ENCODE measurements at regions not wholly inside any gene's neighbourhood (a gene's known extent, or its start where the extent isn't known, plus 50 kb on each side); places are given as distances from the start of the nearest gene placed in this dataset.

GRCh38 chrX:30060718-30061117 is 154.6 kb upstream of the MAGEB2 start:
- ATAC-seq: no peak

GRCh38 chrX:30065226-30065625 is 150.1 kb upstream of the MAGEB2 start:
- Histone ChIP-seq H3K4me1 (ENCODE audit: low read depth) (no peaks in the 10 kb centered on the region), H3K36me3 (ENCODE audit: low read depth) (no peaks in the 10 kb centered on the region), H3K9me3 (no peaks in the 10 kb centered on the region), H3K4me3 (no peak overlapping the region)
- no peak for TF ChIP-seq CTCF (IDR thresholded peaks at IDR 0.05)
- ATAC-seq: no peak
- DNase-seq: no peak
- intact Hi-C loops (cut with DNase I, micrococcal nuclease): no loop called here

More at GRCh38 chrX:30060718-30061117, 154.6 kb upstream of the MAGEB2 start:
- intact Hi-C loops (cut with DNase I, micrococcal nuclease): no loop called here
- no peak for TF ChIP-seq CTCF (IDR thresholded peaks at IDR 0.05)
- H3K4me1 ChIP-seq (ENCODE audit: low read depth): no peaks in the 10 kb centered on the region
- H3K4me3 ChIP-seq: no peak overlapping the region
- H3K9me3 ChIP-seq: no peaks in the 10 kb centered on the region
- DNase-seq: no peak
- H3K36me3 ChIP-seq (ENCODE audit: low read depth): no peaks in the 10 kb centered on the region

- Histone ChIP-seq H3K4me1 (ENCODE audit: low read depth) (no peaks in the 10 kb centered on the region), H3K9me3 (no peaks in the 10 kb centered on the region), H3K4me3 (no peak overlapping the region), H3K36me3 (ENCODE audit: low read depth) (no peaks in the 10 kb centered on the region)
- ATAC-seq (no peak), DNase-seq (no peak)
- TF ChIP-seq CTCF (IDR thresholded peaks at IDR 0.05): no peak
- intact Hi-C loops (cut with DNase I, micrococcal nuclease): no loop called here
These were observed 147.7 kb upstream of the MAGEB2 start for GRCh38 chrX:30067677-30068076.

GRCh38 chrX:30085571-30085970 is 129.8 kb upstream of the MAGEB2 start:
- TF ChIP-seq CTCF (IDR thresholded peaks at IDR 0.05): no peak
- Histone ChIP-seq H3K9me3 (no peaks in the 10 kb centered on the region), H3K4me3 (no peak overlapping the region), H3K4me1 (ENCODE audit: low read depth) (no peaks in the 10 kb centered on the region), H3K36me3 (ENCODE audit: low read depth) (no peaks in the 10 kb centered on the region)
- intact Hi-C loops (cut with DNase I, micrococcal nuclease): no loop called here
- ATAC-seq (no peak), DNase-seq (no peak)

GRCh38 chrX:30111431-30111830 is 103.9 kb upstream of the MAGEB2 start:
- TF ChIP-seq CTCF (IDR thresholded peaks at IDR 0.05): no peak
- DNase-seq (no peak), ATAC-seq (no peak)
- intact Hi-C loops (cut with DNase I, micrococcal nuclease): no loop called here
- Histone ChIP-seq H3K9me3 (no peaks in the 10 kb centered on the region), H3K36me3 (ENCODE audit: low read depth) (no peaks in the 10 kb centered on the region), H3K4me1 (ENCODE audit: low read depth) (no peaks in the 10 kb centered on the region), H3K4me3 (no peak overlapping the region)

- Histone ChIP-seq H3K4me1 (ENCODE audit: low read depth) (no peaks in the 10 kb centered on the region), H3K36me3 (ENCODE audit: low read depth) (no peaks in the 10 kb centered on the region), H3K9me3 (no peaks in the 10 kb centered on the region), H3K4me3 (no peak overlapping the region)
- no peak for ATAC-seq
- intact Hi-C loops (cut with DNase I, micrococcal nuclease): no loop called here
- no peak for TF ChIP-seq CTCF (IDR thresholded peaks at IDR 0.05)
- DNase-seq: no peak
These were observed 73.4 kb upstream of the MAGEB2 start for GRCh38 chrX:30141966-30142365.
